ENCODE measurements at regions not wholly inside any gene's neighbourhood (a gene's known extent, or its start where the extent isn't known, plus 50 kb on each side); places are given as distances from the start of the nearest gene placed in this dataset.

DNA sequence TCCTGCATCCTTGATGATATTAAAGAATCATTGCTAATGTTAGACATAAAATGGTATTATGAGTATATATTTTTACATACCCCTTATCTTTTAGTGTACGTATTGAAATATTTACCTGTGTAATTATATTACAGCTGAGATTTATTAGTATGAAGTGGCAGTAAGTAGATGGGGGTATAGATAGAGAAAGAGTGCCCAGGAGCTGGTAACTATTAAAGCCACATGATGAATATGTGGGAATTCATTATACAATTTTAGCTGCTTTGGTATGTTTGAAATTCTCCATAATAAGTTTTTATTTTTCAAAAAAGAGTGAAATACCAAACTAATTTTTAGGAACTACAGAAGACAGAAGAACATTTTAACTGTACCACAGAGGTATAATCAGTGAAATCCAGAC is 339.0 kb downstream of the PLPP3 start:
- BruUV-seq (replicated peaks): no TSS peak
- ChIA-PET POLR2A (ENCODE audit: unreplicated experiment) (no interaction called here), CTCF (no interaction called here)
- Histone ChIP-seq H3K36me3 (ENCODE audit: low read depth, low read length) (no peaks in the 10 kb centered on the region), H4K20me1 (ENCODE audit: low read length) (no peaks in the 10 kb centered on the region), H3K4me3 (ENCODE audit: low read length) (no peak overlapping the region), H2AFZ (ENCODE audit: low read length) (no peak overlapping the region), H3K4me1 (ENCODE audit: insufficient read depth, low read length) (no peaks in the 10 kb centered on the region), H3K27me3 (ENCODE audit: low read length) (no peaks in the 10 kb centered on the region), H3K9me3 (ENCODE audit: low read length) (no peaks in the 10 kb centered on the region), H3K4me2 (ENCODE audit: low read length) (no peak overlapping the region), H3K27ac (ENCODE audit: low read length) (no peak overlapping the region), H3F3A (ENCODE audit: low read length, unreplicated experiment) (no peaks in the 10 kb centered on the region), H3K9ac (ENCODE audit: low read length) (no peak overlapping the region), H3K9me2 (replicated peaks; ENCODE audit: low read length) (no peaks in the 10 kb centered on the region), H3K79me2 (ENCODE audit: low read length) (no peaks in the 10 kb centered on the region)
- no peak for DNase-seq
- TF ChIP-seq EZH2 (IDR thresholded peaks at IDR 0.05; ENCODE audit: low read length, unreplicated experiment) (no peak), EZH2phosphoT487 (IDR thresholded peaks at IDR 0.05; ENCODE audit: borderline replicate concordance, low read length) (no peak)
- TF ChIP-seq, protein P1, sequence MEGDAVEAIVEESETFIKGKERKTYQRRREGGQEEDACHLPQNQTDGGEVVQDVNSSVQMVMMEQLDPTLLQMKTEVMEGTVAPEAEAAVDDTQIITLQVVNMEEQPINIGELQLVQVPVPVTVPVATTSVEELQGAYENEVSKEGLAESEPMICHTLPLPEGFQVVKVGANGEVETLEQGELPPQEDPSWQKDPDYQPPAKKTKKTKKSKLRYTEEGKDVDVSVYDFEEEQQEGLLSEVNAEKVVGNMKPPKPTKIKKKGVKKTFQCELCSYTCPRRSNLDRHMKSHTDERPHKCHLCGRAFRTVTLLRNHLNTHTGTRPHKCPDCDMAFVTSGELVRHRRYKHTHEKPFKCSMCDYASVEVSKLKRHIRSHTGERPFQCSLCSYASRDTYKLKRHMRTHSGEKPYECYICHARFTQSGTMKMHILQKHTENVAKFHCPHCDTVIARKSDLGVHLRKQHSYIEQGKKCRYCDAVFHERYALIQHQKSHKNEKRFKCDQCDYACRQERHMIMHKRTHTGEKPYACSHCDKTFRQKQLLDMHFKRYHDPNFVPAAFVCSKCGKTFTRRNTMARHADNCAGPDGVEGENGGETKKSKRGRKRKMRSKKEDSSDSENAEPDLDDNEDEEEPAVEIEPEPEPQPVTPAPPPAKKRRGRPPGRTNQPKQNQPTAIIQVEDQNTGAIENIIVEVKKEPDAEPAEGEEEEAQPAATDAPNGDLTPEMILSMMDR (conservative IDR thresholded peaks at IDR 0.05; ENCODE audit: low read depth, low read length): no peak
- intact Hi-C loops (cut with micrococcal nuclease): no loop called here
- no peak for ATAC-seq

DNA sequence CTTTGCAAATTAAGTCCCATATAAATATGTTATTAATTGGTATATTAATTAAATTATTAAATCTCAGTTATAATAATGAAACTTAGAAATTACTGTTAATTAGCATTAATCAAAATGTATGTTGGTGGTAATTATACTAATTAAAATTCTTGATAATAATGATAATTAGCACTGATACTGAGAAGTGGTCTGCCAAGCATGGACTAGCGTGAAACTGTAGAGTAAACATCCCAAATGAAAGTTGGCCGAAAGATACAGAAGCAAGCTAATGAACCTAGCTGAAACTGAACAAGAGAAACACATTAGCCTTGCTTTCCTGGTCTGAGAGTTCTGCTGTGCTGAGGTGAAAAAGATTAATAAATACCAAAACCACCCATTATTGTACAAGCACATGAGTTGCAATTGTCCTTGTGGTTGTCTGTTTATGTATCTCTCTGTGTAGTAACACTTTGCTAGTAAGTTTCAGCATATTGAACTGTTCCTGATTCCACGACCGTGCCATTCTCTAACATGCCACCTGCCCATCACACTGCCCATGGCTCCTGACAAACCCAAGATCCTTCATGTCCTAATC is 341.8 kb downstream of the PLPP3 start:
- intact Hi-C loops (cut with micrococcal nuclease): no loop called here
- H3K27ac ChIP-seq (ENCODE audit: low read length): no peak overlapping the region
- no peak overlapping the region for H3K9ac ChIP-seq (ENCODE audit: low read length)
- H3K4me2 ChIP-seq (ENCODE audit: low read length): no peak overlapping the region
- no peaks in the 10 kb centered on the region for H3K27me3 ChIP-seq (ENCODE audit: low read length)
- BruUV-seq (replicated peaks): no TSS peak
- no peak overlapping the region for H2AFZ ChIP-seq (ENCODE audit: low read length)
- POLR2A ChIA-PET (ENCODE audit: unreplicated experiment): no interaction called here
- no peaks in the 10 kb centered on the region for H3K79me2 ChIP-seq (ENCODE audit: low read length)
- no peaks in the 10 kb centered on the region for H4K20me1 ChIP-seq (ENCODE audit: low read length)
- no peaks in the 10 kb centered on the region for H3K4me1 ChIP-seq (ENCODE audit: insufficient read depth, low read length)
- H3K9me2 ChIP-seq (replicated peaks; ENCODE audit: low read length): no peaks in the 10 kb centered on the region
- H3F3A ChIP-seq (ENCODE audit: low read length, unreplicated experiment): no peaks in the 10 kb centered on the region
- DNase-seq (no peak), ATAC-seq (no peak)
- CTCF ChIA-PET: no interaction called here
- H3K36me3 ChIP-seq (ENCODE audit: low read depth, low read length): no peaks in the 10 kb centered on the region
- TF ChIP-seq, protein P1 (conservative IDR thresholded peaks at IDR 0.05; ENCODE audit: low read depth, low read length): no peak
- TF ChIP-seq EZH2phosphoT487 (IDR thresholded peaks at IDR 0.05; ENCODE audit: borderline replicate concordance, low read length) (no peak), EZH2 (IDR thresholded peaks at IDR 0.05; ENCODE audit: low read length, unreplicated experiment) (no peak)
- no peaks in the 10 kb centered on the region for H3K9me3 ChIP-seq (ENCODE audit: low read length)
- no peak overlapping the region for H3K4me3 ChIP-seq (ENCODE audit: low read length)

DNA sequence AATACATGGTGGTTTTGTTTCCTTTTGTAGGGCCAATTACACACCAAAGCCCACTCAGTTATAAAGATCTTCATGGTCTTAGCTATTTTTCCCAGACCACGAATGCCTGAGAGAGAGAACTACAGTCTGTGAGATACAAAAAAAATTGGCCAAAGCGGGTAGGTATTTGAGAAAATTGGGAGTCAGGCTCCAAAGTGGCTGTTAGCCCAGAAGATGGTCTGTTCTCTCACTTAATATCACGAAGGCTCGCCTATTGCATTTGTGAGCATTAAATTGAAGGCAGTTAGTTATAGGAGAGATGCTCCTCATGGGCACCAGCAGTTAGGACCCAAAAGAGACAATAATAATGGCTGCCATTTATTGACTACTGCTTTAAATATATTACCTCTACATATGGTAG is 342.7 kb downstream of the PLPP3 start:
- Histone ChIP-seq H3F3A (ENCODE audit: low read length, unreplicated experiment) (no peaks in the 10 kb centered on the region), H2AFZ (ENCODE audit: low read length) (no peak overlapping the region), H4K20me1 (ENCODE audit: low read length) (no peaks in the 10 kb centered on the region), H3K4me3 (ENCODE audit: low read length) (no peak overlapping the region), H3K36me3 (ENCODE audit: low read depth, low read length) (no peaks in the 10 kb centered on the region), H3K9me2 (replicated peaks; ENCODE audit: low read length) (no peaks in the 10 kb centered on the region), H3K4me2 (ENCODE audit: low read length) (no peak overlapping the region), H3K79me2 (ENCODE audit: low read length) (no peaks in the 10 kb centered on the region), H3K9me3 (ENCODE audit: low read length) (no peaks in the 10 kb centered on the region), H3K9ac (ENCODE audit: low read length) (no peak overlapping the region), H3K27ac (ENCODE audit: low read length) (no peak overlapping the region), H3K27me3 (ENCODE audit: low read length) (no peaks in the 10 kb centered on the region), H3K4me1 (ENCODE audit: insufficient read depth, low read length) (no peaks in the 10 kb centered on the region)
- no peak for DNase-seq
- POLR2A ChIA-PET (ENCODE audit: unreplicated experiment): no interaction called here
- CTCF ChIA-PET: no interaction called here
- no TSS peak for BruUV-seq (replicated peaks)
- intact Hi-C loops (cut with micrococcal nuclease): no loop called here
- ATAC-seq: no peak
- TF ChIP-seq EZH2 (IDR thresholded peaks at IDR 0.05; ENCODE audit: low read length, unreplicated experiment) (no peak), EZH2phosphoT487 (IDR thresholded peaks at IDR 0.05; ENCODE audit: borderline replicate concordance, low read length) (no peak)
- TF ChIP-seq, protein P1 (conservative IDR thresholded peaks at IDR 0.05; ENCODE audit: low read depth, low read length): no peak
